KBM-7 (cell line): ENCODE measurements at regions not wholly inside any gene's neighbourhood (a gene's known extent, or its start where the extent isn't known, plus 50 kb on each side); places are given as distances from the start of the nearest gene placed in this dataset.

ENCODE experiments used
- DNase-seq: peaks from one replicate; pipeline ENCODE4 v3.0.0-alpha.2; 2015
- in situ Hi-C: fragments of 300-500 bp; cut with MboI; formaldehyde crosslinking; loops from 2 replicates; pipeline ENCODE4 v1.14.3; 2020; ENCODE audit warnings: low sequenced_read_pairs, low pct_unique_long_range_greater_than_20kb, mixed read lengths

- in situ Hi-C loops: no loop called here
- no peak for DNase-seq
These were observed 483.7 kb downstream of the ELAVL2 start for GRCh38 chr9:23342291-23342690.

GRCh38 chr9:23343226-23343625, 482.8 kb downstream of the ELAVL2 start:
- in situ Hi-C loops: no loop called here
- DNase-seq: no peak

DNA sequence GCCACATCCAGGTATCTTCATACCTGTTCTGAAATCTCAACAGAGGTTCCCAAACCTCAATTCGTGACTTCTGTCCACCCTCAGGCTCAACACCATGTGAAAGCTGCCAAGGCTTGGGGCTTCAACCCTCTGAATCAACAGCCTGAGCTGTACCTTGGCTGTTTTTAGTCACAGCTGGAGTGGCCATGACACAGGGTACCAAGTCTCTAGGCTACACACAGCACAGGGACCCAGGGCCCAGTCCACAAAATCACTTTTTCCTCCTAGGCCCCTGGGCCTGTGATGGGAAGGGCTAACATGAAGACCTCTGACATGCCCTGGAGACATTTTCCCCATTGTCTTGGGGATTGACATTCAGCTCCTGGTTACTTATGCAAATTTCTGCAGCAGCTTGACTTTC, 464.9 kb downstream of the ELAVL2 start:
- in situ Hi-C loops: no loop called here
- no peak for DNase-seq

- DNase-seq: no peak
- in situ Hi-C loops: no loop called here
These were observed 453.3 kb downstream of the ELAVL2 start for GRCh38 chr9:23372703-23373102.

GRCh38 chr9:23375511-23375910, 450.5 kb downstream of the ELAVL2 start:
- no peak for DNase-seq
- in situ Hi-C loops: no loop called here

GRCh38 chr9:23379842-23380241, 446.2 kb downstream of the ELAVL2 start:
- in situ Hi-C loops: no loop called here
- DNase-seq: no peak

GRCh38 chr9:23380821-23381220, 445.2 kb downstream of the ELAVL2 start:
- DNase-seq: no peak
- in situ Hi-C loops: no loop called here

DNA sequence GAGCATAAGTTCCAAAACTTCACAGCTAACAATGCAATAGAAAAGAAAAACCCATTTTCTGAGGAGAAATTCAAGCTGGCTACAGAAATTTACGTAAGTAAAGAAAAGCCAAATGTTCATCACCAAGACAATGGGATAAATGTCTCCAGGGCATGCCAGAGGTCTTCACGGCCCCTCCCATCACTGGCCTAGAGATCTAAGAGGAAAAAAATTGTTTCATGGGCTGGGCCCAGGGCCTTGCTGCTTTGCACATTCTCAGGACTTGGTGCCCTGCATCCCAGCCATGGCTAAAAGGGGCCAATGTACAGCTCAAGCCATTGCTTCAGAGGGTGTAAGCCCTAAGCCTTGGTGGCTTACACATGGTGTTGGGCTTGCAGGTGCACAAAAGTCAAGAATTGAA, 443.6 kb downstream of the ELAVL2 start:
- in situ Hi-C loops: no loop called here
- no peak for DNase-seq

GRCh38 chr9:23394189-23394588, 431.9 kb downstream of the ELAVL2 start:
- no peak for DNase-seq
- in situ Hi-C loops: no loop called here

- in situ Hi-C loops: no loop called here
These were observed 417.2 kb downstream of the ELAVL2 start for GRCh38 chr9:23408874-23409273.

GRCh38 chr9:23412046-23412445, 414.0 kb downstream of the ELAVL2 start:
- no peak for DNase-seq
- in situ Hi-C loops: no loop called here

More at GRCh38 chr9:23408874-23409273, 417.2 kb downstream of the ELAVL2 start:
- DNase-seq: no peak

- in situ Hi-C loops: no loop called here
These were observed 413.6 kb downstream of the ELAVL2 start for GRCh38 chr9:23412458-23412857.

GRCh38 chr9:23413541-23413940, 412.5 kb downstream of the ELAVL2 start:
- in situ Hi-C loops: no loop called here
- DNase-seq: no peak

More at GRCh38 chr9:23412458-23412857, 413.6 kb downstream of the ELAVL2 start:
- no peak for DNase-seq

GRCh38 chr9:23423999-23424398, 402.0 kb downstream of the ELAVL2 start:
- in situ Hi-C loops: no loop called here
- no peak for DNase-seq

- in situ Hi-C loops: no loop called here
- DNase-seq: no peak
These were observed 399.9 kb downstream of the ELAVL2 start for GRCh38 chr9:23426144-23426543.

- in situ Hi-C loops: no loop called here
- no peak for DNase-seq
These were observed 394.6 kb downstream of the ELAVL2 start for GRCh38 chr9:23431459-23431858.

- in situ Hi-C loops: no loop called here
- no peak for DNase-seq
These were observed 391.4 kb downstream of the ELAVL2 start for GRCh38 chr9:23434654-23435053.

DNA sequence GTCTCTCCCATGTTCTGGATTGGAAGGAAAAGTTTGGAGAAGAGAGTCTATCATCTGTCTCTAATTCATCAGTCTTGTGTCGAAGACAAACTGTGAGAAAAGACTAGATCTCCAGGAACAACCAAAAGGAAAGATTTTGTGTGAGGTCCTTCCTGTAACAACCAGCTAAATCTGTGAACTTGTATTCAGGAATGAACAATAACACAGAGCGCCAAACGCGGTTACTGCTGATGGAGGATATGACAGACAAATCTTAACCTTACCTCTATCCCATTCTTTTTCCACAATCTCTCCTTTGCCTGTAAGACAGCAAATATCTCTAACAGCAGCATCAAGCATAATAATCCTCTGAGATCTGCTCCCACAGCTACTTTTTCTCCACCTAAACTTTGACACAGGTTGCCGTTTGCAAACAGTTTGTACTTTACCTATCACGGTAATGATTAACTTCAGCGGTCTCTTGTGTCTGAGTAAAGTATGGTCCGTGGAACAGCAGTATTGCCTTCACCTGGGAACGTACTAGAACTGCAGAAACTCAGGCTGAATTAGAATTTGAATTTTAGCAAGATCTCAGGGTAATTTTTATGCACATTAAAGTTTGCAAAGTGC, 387.6 kb downstream of the ELAVL2 start:
- no peak for DNase-seq
- in situ Hi-C loops: no loop called here

DNA sequence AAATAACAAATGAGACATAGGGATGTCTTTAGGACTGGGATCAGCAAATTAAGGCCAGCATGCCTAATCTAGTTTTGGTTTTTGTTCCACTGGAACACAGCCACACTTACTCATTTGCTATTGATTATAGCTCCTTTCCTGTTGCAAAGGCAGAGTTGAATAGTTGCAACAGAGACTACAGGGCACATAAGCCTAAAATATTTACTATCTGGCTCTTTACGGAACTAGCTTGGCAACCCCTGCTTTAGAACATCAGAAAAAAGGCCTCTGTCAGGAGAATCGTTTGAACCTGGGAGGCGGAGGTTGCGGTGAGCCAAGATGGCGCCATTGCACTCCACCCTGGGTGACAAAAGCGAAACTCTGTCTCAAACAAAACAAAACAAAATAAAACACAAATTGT, 384.8 kb downstream of the ELAVL2 start:
- no peak for DNase-seq
- in situ Hi-C loops: no loop called here

DNA sequence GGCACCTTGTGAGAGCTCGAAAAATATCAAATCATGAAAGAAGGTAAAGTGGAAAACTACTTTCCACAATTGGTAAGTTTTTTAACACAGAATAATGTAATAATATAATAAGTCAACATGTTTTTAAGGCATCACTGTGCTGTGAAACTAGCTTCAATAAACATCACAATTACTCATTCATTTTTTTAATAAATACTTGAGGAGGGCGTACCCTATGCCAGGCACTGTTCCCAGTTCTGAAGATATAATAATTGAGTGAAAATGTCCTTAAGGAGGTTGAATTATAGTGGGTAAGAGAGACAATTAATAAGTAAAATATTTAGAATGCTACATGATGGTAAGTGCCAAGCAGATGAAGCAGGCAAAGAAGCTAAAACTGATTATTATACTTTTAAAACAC, 381.4 kb downstream of the ELAVL2 start:
- in situ Hi-C loops: no loop called here
- DNase-seq: no peak

DNA sequence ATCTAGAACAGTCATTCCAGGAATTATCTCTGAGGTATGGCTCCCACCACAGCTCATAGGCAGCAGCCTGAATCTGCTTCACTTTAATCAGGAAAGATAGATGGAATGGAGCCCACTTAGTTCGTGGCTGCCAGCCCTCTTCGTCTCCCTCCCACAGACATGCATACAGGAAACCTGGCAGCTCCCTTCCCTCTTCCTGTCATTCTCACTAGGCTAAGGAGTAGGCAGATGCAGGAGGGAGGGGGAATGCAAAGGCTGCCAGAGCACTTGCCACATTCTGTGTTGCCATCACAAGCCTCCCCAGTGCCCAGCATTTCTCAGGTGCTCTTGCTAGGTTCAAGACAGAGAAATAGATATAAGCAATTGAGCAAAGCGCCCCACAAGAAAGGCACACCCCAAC, 378.9 kb downstream of the ELAVL2 start:
- DNase-seq: no peak
- in situ Hi-C loops: no loop called here

- in situ Hi-C loops: no loop called here
- no peak for DNase-seq
These were observed 378.1 kb downstream of the ELAVL2 start for GRCh38 chr9:23447944-23448343.
